ENCODE measurements at regions not wholly inside any gene's neighbourhood (a gene's known extent, or its start where the extent isn't known, plus 50 kb on each side); places are given as distances from the start of the nearest gene placed in this dataset.

GRCh38 chr4:38489011-38489861, 174.8 kb upstream of the KLF3 start:
- Histone ChIP-seq H3K9me2 (ENCODE audit: insufficient read depth, low read length) (no peaks in the 10 kb centered on the region), H3K27me3 (ENCODE audit: insufficient read depth, low read depth, low read length) (no peaks in the 10 kb centered on the region), H3K27ac (ENCODE audit: low read length) (no peak overlapping the region), H4K20me1 (ENCODE audit: insufficient read depth) (no peaks in the 10 kb centered on the region), H3K79me2 (replicated peaks; ENCODE audit: insufficient read depth, low read length) (no peaks in the 10 kb centered on the region), H3K4me3 (ENCODE audit: low read length) (no peak overlapping the region), H3K9ac (ENCODE audit: low read length) (no peak overlapping the region), H2AFZ (ENCODE audit: low read depth, low read length) (no peak overlapping the region), H3K4me2 (ENCODE audit: low read length) (no peak overlapping the region), H3F3A (ENCODE audit: insufficient read depth, low read length, poor library complexity, severe bottlenecking) (no peaks in the 10 kb centered on the region), H3K9me3 (ENCODE audit: low read length) (no peaks in the 10 kb centered on the region), H3K36me3 (ENCODE audit: insufficient read depth, low read length) (no peaks in the 10 kb centered on the region)
- TF ChIP-seq MXI1 (conservative IDR thresholded peaks at IDR 0.05; ENCODE audit: poor library complexity, severe bottlenecking), result no peak
- TF ChIP-seq TAF1 (IDR thresholded peaks at IDR 0.05; ENCODE audit: low read depth), result no peak
- TF ChIP-seq EP300 (conservative IDR thresholded peaks at IDR 0.05; ENCODE audit: poor library complexity, severe bottlenecking), result no peak
- TF ChIP-seq REST (IDR thresholded peaks at IDR 0.05; ENCODE audit: borderline replicate concordance), result no peak
- no peak for TF ChIP-seq EZH2 (IDR thresholded peaks at IDR 0.05; ENCODE audit: borderline replicate concordance, insufficient read depth, low read length, poor library complexity, severe bottlenecking)
- TF ChIP-seq RAD21 (conservative IDR thresholded peaks at IDR 0.05), result no peak
- TF ChIP-seq, protein P1, sequence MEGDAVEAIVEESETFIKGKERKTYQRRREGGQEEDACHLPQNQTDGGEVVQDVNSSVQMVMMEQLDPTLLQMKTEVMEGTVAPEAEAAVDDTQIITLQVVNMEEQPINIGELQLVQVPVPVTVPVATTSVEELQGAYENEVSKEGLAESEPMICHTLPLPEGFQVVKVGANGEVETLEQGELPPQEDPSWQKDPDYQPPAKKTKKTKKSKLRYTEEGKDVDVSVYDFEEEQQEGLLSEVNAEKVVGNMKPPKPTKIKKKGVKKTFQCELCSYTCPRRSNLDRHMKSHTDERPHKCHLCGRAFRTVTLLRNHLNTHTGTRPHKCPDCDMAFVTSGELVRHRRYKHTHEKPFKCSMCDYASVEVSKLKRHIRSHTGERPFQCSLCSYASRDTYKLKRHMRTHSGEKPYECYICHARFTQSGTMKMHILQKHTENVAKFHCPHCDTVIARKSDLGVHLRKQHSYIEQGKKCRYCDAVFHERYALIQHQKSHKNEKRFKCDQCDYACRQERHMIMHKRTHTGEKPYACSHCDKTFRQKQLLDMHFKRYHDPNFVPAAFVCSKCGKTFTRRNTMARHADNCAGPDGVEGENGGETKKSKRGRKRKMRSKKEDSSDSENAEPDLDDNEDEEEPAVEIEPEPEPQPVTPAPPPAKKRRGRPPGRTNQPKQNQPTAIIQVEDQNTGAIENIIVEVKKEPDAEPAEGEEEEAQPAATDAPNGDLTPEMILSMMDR (IDR thresholded peaks at IDR 0.05; ENCODE audit: poor library complexity, severe bottlenecking), result no peak
- TF ChIP-seq POLR2AphosphoS5 (IDR thresholded peaks at IDR 0.05), result no peak
- TF ChIP-seq SMC3 (conservative IDR thresholded peaks at IDR 0.05; ENCODE audit: poor library complexity), result no peak

DNA sequence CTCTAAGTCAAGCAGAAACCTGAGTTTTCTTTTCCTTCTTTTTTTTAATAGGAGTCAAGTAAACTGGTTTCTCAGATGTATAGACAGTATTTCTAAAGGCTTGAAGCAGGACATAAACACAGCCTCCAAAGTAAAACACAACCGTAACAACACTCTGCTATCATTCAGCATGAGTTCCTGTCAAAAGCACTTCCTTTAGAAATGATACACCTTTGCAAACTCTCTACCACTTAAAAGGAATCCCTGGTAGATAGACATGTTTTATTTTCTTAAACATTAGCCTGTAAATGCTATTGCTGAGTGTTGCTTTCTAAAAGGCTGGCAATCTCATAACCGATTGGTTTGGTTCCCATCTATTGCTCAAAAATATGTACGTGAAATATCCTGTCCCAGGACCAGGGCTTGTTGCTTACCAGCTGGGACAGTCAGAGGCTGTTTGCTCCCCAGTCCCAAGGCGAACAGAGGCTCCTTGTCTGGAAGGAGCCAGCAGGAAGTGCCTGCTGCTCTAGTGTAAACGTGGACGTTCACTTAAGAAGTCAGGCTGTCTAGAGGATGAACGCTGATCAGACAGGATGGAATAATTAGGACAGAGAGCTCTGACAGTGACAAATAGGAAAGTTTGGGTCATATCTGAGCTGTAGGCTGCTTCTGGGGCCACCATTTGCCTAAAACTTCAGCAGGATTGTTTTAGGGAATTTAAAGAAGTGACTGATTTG, 173.9 kb upstream of the KLF3 start:
- Histone ChIP-seq H3F3A (ENCODE audit: insufficient read depth, low read length, poor library complexity, severe bottlenecking) (no peaks in the 10 kb centered on the region), H3K27me3 (ENCODE audit: insufficient read depth, low read depth, low read length) (no peaks in the 10 kb centered on the region), H4K20me1 (ENCODE audit: insufficient read depth) (no peaks in the 10 kb centered on the region), H3K9ac (ENCODE audit: low read length) (no peak overlapping the region), H3K9me3 (ENCODE audit: low read length) (no peaks in the 10 kb centered on the region), H2AFZ (ENCODE audit: low read depth, low read length) (no peak overlapping the region), H3K9me2 (ENCODE audit: insufficient read depth, low read length) (no peaks in the 10 kb centered on the region), H3K4me3 (ENCODE audit: low read length) (no peak overlapping the region), H3K79me2 (replicated peaks; ENCODE audit: insufficient read depth, low read length) (no peaks in the 10 kb centered on the region), H3K27ac (ENCODE audit: low read length) (no peak overlapping the region), H3K36me3 (ENCODE audit: insufficient read depth, low read length) (no peaks in the 10 kb centered on the region), H3K4me2 (ENCODE audit: low read length) (no peak overlapping the region)
- TF ChIP-seq SMC3 (conservative IDR thresholded peaks at IDR 0.05; ENCODE audit: poor library complexity), result no peak
- no peak for TF ChIP-seq RAD21 (conservative IDR thresholded peaks at IDR 0.05)
- TF ChIP-seq POLR2AphosphoS5 (IDR thresholded peaks at IDR 0.05), result no peak
- TF ChIP-seq, protein P1 (IDR thresholded peaks at IDR 0.05; ENCODE audit: poor library complexity, severe bottlenecking), result no peak
- no peak for TF ChIP-seq TAF1 (IDR thresholded peaks at IDR 0.05; ENCODE audit: low read depth)
- no peak for TF ChIP-seq REST (IDR thresholded peaks at IDR 0.05; ENCODE audit: borderline replicate concordance)
- no peak for TF ChIP-seq MXI1 (conservative IDR thresholded peaks at IDR 0.05; ENCODE audit: poor library complexity, severe bottlenecking)
- TF ChIP-seq EZH2 (IDR thresholded peaks at IDR 0.05; ENCODE audit: borderline replicate concordance, insufficient read depth, low read length, poor library complexity, severe bottlenecking), result no peak
- TF ChIP-seq EP300 (conservative IDR thresholded peaks at IDR 0.05; ENCODE audit: poor library complexity, severe bottlenecking), result no peak
